Activated CD4-positive, alpha-beta T cell treated with anti-CD3 and anti-CD28 coated beads, Interleukin-2, amount 50 U/mL, for 48 hours (primary cell): ENCODE measurements at regions not wholly inside any gene's neighbourhood (a gene's known extent, or its start where the extent isn't known, plus 50 kb on each side); places are given as distances from the start of the nearest gene placed in this dataset.

Experiments
- DNase-seq, 2 experiments: peaks; one replicate each; pipeline ENCODE4 v3.0.0-alpha.2; 2020

- no peak for DNase-seq
Measured at GRCh38 chr6:164142322-164142721, 727.8 kb downstream of the QKI start.

GRCh38 chr6:164135511-164136132 is 721.1 kb downstream of the QKI start:
- no peak for DNase-seq

GRCh38 chr6:164133095-164133494 is 718.6 kb downstream of the QKI start:
- DNase-seq, result no peak

- DNase-seq, result no peak
Measured at GRCh38 chr6:164130585-164130984, 716.1 kb downstream of the QKI start.

GRCh38 chr6:164130151-164130550 is 715.6 kb downstream of the QKI start:
- no peak for DNase-seq

- no peak for DNase-seq
Measured at GRCh38 chr6:164129218-164129617, 714.7 kb downstream of the QKI start.

- no peak for DNase-seq
Measured at GRCh38 chr6:164128101-164128500, 713.6 kb downstream of the QKI start.

GRCh38 chr6:164124986-164125385 is 710.5 kb downstream of the QKI start:
- DNase-seq, result no peak

- no peak for DNase-seq
Measured at GRCh38 chr6:164124473-164124872, 710.0 kb downstream of the QKI start.

- no peak for DNase-seq
Measured at GRCh38 chr6:164122109-164122508, 707.6 kb downstream of the QKI start.

GRCh38 chr6:164121527-164121926 is 707.0 kb downstream of the QKI start:
- no peak for DNase-seq

- DNase-seq, result no peak
Measured at GRCh38 chr6:164114651-164115050, 700.1 kb downstream of the QKI start.

- no peak for DNase-seq
Measured at GRCh38 chr6:164114051-164114450, 699.5 kb downstream of the QKI start.

- DNase-seq, result no peak
Measured at GRCh38 chr6:164113637-164114036, 699.1 kb downstream of the QKI start.

- no peak for DNase-seq
Measured at GRCh38 chr6:164109770-164110140, 695.2 kb downstream of the QKI start.

- no peak for DNase-seq
Measured at GRCh38 chr6:164108869-164109769, 694.6 kb downstream of the QKI start.

- no peak for DNase-seq
Measured at GRCh38 chr6:164108092-164108491, 693.6 kb downstream of the QKI start.

GRCh38 chr6:164107297-164107995 is 692.9 kb downstream of the QKI start:
- DNase-seq, result no peak

- no peak for DNase-seq
Measured at GRCh38 chr6:164106345-164106769, 691.8 kb downstream of the QKI start.

GRCh38 chr6:164105705-164106104 is 691.2 kb downstream of the QKI start:
- no peak for DNase-seq

- no peak for DNase-seq
Measured at GRCh38 chr6:164104432-164104831, 689.9 kb downstream of the QKI start.

- DNase-seq, result no peak
Measured at GRCh38 chr6:164102693-164103092, 688.2 kb downstream of the QKI start.

- DNase-seq, result no peak
Measured at GRCh38 chr6:164101859-164102258, 687.3 kb downstream of the QKI start.
